ENCODE measurements at regions not wholly inside any gene's neighbourhood (a gene's known extent, or its start where the extent isn't known, plus 50 kb on each side); places are given as distances from the start of the nearest gene placed in this dataset.

- H3K9me3 ChIP-seq (ENCODE audit: control insufficient read depth, insufficient read depth, low read depth, low read length) = no peaks in the 10 kb centered on the region
- ChIA-PET POLR2A (no interaction called here), CTCF (interaction anchor here (1.1 kb wide), 1 partner anchor 22 kb away, joined by 3 read pairs; no protein-coding TSS in a partner anchor)
- no peaks in the 10 kb centered on the region for H3K4me1 ChIP-seq (ENCODE audit: control insufficient read depth, insufficient read depth, low read length)
- no peak for TF ChIP-seq ZNF654 (tag by site-specific recombination; IDR thresholded peaks at IDR 0.05; ENCODE audit: low read depth)
- TF ChIP-seq ZNF660 (tag by site-specific recombination; IDR thresholded peaks at IDR 0.05) = no peak
- no peak for TF ChIP-seq ZNF513 (tag by site-specific recombination; IDR thresholded peaks at IDR 0.05)
- TF ChIP-seq ZNF391 (tag by site-specific recombination; IDR thresholded peaks at IDR 0.05; ENCODE audit: borderline replicate concordance, low read depth) = no peak
- TF ChIP-seq ZNF341 (tag by site-specific recombination; IDR thresholded peaks at IDR 0.05; ENCODE audit: low read depth) = no peak
- no peak for TF ChIP-seq ZNF133 (tag by site-specific recombination; IDR thresholded peaks at IDR 0.05)
- TF ChIP-seq ZNF639 (tag by site-specific recombination; IDR thresholded peaks at IDR 0.05) = no peak
- TF ChIP-seq ATF2 (tag by site-specific recombination; IDR thresholded peaks at IDR 0.05; ENCODE audit: low read depth) = no peak
- TF ChIP-seq ZNF621 (tag by site-specific recombination; IDR thresholded peaks at IDR 0.05) = no peak
- no peak for TF ChIP-seq ZNF311 (tag by site-specific recombination; IDR thresholded peaks at IDR 0.05; ENCODE audit: borderline replicate concordance)
- no peak for TF ChIP-seq ZNF24 (tag by site-specific recombination; IDR thresholded peaks at IDR 0.05)
- TF ChIP-seq ZNF707 (tag by site-specific recombination; IDR thresholded peaks at IDR 0.05) = no peak
- no peak for TF ChIP-seq ELK4 (IDR thresholded peaks at IDR 0.05; ENCODE audit: borderline replicate concordance, low read depth, low read length)
- TF ChIP-seq ZBTB10 (tag by site-specific recombination; IDR thresholded peaks at IDR 0.05) = no peak
- TF ChIP-seq ZNF624 (tag by site-specific recombination; IDR thresholded peaks at IDR 0.05) = no peak
- TF ChIP-seq ZNF529 (tag by site-specific recombination; IDR thresholded peaks at IDR 0.05; ENCODE audit: insufficient replicate concordance) = no peak
- TF ChIP-seq ZNF600 (tag by site-specific recombination; IDR thresholded peaks at IDR 0.05) = no peak
- H3K36me3 ChIP-seq (ENCODE audit: control insufficient read depth in 2 of 2, insufficient read depth in 1 of 2, low read length in 2 of 2) = no peaks in the 10 kb centered on the region
- no peak overlapping the region for H3K27ac ChIP-seq (ENCODE audit: extremely low read depth, low read depth, low read length)
- H3K4me3 ChIP-seq (ENCODE audit: low read depth, low read length) = no peak overlapping the region
These were observed 281.1 kb upstream of the SLC14A2 start for GRCh38 chr18:45334191-45334590.

Measured in HEK293 (cell line).